ENCODE measurements at regions not wholly inside any gene's neighbourhood (a gene's known extent, or its start where the extent isn't known, plus 50 kb on each side); places are given as distances from the start of the nearest gene placed in this dataset.

- H3K36me3 Mint-ChIP-seq (ENCODE audit: low read depth): no peaks in the 10 kb centered on the region; the same call in 1 of the 2 replicates
- no peaks in the 10 kb centered on the region for H3K4me1 Mint-ChIP-seq (ENCODE audit: low read depth)
- no peak overlapping the region for H3K27ac Mint-ChIP-seq
- peaks cover 61% of the 10 kb centered on the region for H3K27me3 Mint-ChIP-seq (ENCODE audit: insufficient read depth)
- H3K4me3 Mint-ChIP-seq: no peak overlapping the region
- TF ChIP-seq CTCF (IDR thresholded peaks at IDR 0.05): no peak
- no peaks in the 10 kb centered on the region for H3K9me3 Mint-ChIP-seq
- no peak for DNase-seq
Observed at GRCh38 chr15:70447521-70447920, 315.8 kb downstream of the UACA start.

GRCh38 chr15:70447081-70447480, 316.3 kb downstream of the UACA start:
- H3K27me3 Mint-ChIP-seq (ENCODE audit: insufficient read depth): peaks cover 62% of the 10 kb centered on the region
- TF ChIP-seq CTCF (IDR thresholded peaks at IDR 0.05): no peak
- H3K27ac Mint-ChIP-seq: no peak overlapping the region
- H3K36me3 Mint-ChIP-seq (ENCODE audit: low read depth): no peaks in the 10 kb centered on the region; the same call in 1 of the 2 replicates
- no peaks in the 10 kb centered on the region for H3K9me3 Mint-ChIP-seq
- H3K4me1 Mint-ChIP-seq (ENCODE audit: low read depth): no peaks in the 10 kb centered on the region
- no peak overlapping the region for H3K4me3 Mint-ChIP-seq
- DNase-seq: no peak

GRCh38 chr15:70443486-70444273, 319.7 kb downstream of the UACA start:
- no peaks in the 10 kb centered on the region for H3K4me1 Mint-ChIP-seq (ENCODE audit: low read depth)
- H3K9me3 Mint-ChIP-seq: no peaks in the 10 kb centered on the region
- no peak overlapping the region for H3K4me3 Mint-ChIP-seq
- no peak overlapping the region for H3K27ac Mint-ChIP-seq
- TF ChIP-seq CTCF (IDR thresholded peaks at IDR 0.05): no peak
- DNase-seq: no peak
- peaks cover 73% of the 10 kb centered on the region for H3K27me3 Mint-ChIP-seq (ENCODE audit: insufficient read depth)
- no peaks in the 10 kb centered on the region; the same call in 1 of the 2 replicates for H3K36me3 Mint-ChIP-seq (ENCODE audit: low read depth)

- DNase-seq: no peak
- no peak for TF ChIP-seq CTCF (IDR thresholded peaks at IDR 0.05)
- Mint-ChIP-seq H3K27me3 (ENCODE audit: insufficient read depth) (peaks cover 72% of the 10 kb centered on the region), H3K4me3 (no peak overlapping the region), H3K4me1 (ENCODE audit: low read depth) (no peaks in the 10 kb centered on the region), H3K9me3 (no peaks in the 10 kb centered on the region), H3K27ac (no peak overlapping the region), H3K36me3 (ENCODE audit: low read depth) (no peaks in the 10 kb centered on the region; the same call in 1 of the 2 replicates)
Observed at GRCh38 chr15:70442616-70443321, 320.6 kb downstream of the UACA start.

- Mint-ChIP-seq H3K27me3 (ENCODE audit: insufficient read depth) (peaks cover 68% of the 10 kb centered on the region), H3K4me1 (ENCODE audit: low read depth) (no peaks in the 10 kb centered on the region)
Observed at GRCh38 chr15:70442211-70442610, 321.1 kb downstream of the UACA start.

More at GRCh38 chr15:70442211-70442610, 321.1 kb downstream of the UACA start:
- no peaks in the 10 kb centered on the region; the same call in 1 of the 2 replicates for H3K36me3 Mint-ChIP-seq (ENCODE audit: low read depth)
- no peaks in the 10 kb centered on the region for H3K9me3 Mint-ChIP-seq
- H3K4me3 Mint-ChIP-seq: no peak overlapping the region
- no peak for DNase-seq
- no peak for TF ChIP-seq CTCF (IDR thresholded peaks at IDR 0.05)
- H3K27ac Mint-ChIP-seq: no peak overlapping the region
